ENCODE measurements at regions not wholly inside any gene's neighbourhood (a gene's known extent, or its start where the extent isn't known, plus 50 kb on each side); places are given as distances from the start of the nearest gene placed in this dataset.

GRCh38 chr14:65957631-65958205, 528.5 kb upstream of the CCDC196 start:
- DNase-seq (ENCODE audit: low read depth): no peak
- no peak for TF ChIP-seq CTCF (IDR thresholded peaks at IDR 0.05; ENCODE audit: insufficient read depth, low read depth, low read length, missing control alignments)
- no peak overlapping the region for H3K4me3 ChIP-seq (ENCODE audit: low read length)

GRCh38 chr14:65958664-65959562, 527.3 kb upstream of the CCDC196 start:
- no peak overlapping the region for H3K4me3 ChIP-seq (ENCODE audit: low read length)
- peak; percentile 30 for DNase-seq (ENCODE audit: low read depth)
- TF ChIP-seq CTCF (IDR thresholded peaks at IDR 0.05; ENCODE audit: insufficient read depth, low read depth, low read length, missing control alignments): peak; percentile 30

GRCh38 chr14:65959563-65960024, 526.6 kb upstream of the CCDC196 start:
- no peak overlapping the region for H3K4me3 ChIP-seq (ENCODE audit: low read length)
- no peak for TF ChIP-seq CTCF (IDR thresholded peaks at IDR 0.05; ENCODE audit: insufficient read depth, low read depth, low read length, missing control alignments)
- no peak for DNase-seq (ENCODE audit: low read depth)

GRCh38 chr14:65961004-65961403, 525.2 kb upstream of the CCDC196 start:
- TF ChIP-seq CTCF (IDR thresholded peaks at IDR 0.05; ENCODE audit: insufficient read depth, low read depth, low read length, missing control alignments): peak; percentile 48
- peak; percentile 56 for DNase-seq (ENCODE audit: low read depth)
- H3K4me3 ChIP-seq (ENCODE audit: low read length): no peak overlapping the region

- no peak for TF ChIP-seq CTCF (IDR thresholded peaks at IDR 0.05; ENCODE audit: insufficient read depth, low read depth, low read length, missing control alignments)
- no peak for DNase-seq (ENCODE audit: low read depth)
- no peak overlapping the region for H3K4me3 ChIP-seq (ENCODE audit: low read length)
Observed at GRCh38 chr14:65962952-65963351, 523.2 kb upstream of the CCDC196 start.

- TF ChIP-seq CTCF (IDR thresholded peaks at IDR 0.05; ENCODE audit: insufficient read depth, low read depth, low read length, missing control alignments): no peak
- H3K4me3 ChIP-seq (ENCODE audit: low read length): no peak overlapping the region
- DNase-seq (ENCODE audit: low read depth): no peak
Observed at GRCh38 chr14:65964366-65964765, 521.8 kb upstream of the CCDC196 start.

Data from epithelial cell of esophagus (primary cell).